WTC11 (cell line): ENCODE measurements at regions not wholly inside any gene's neighbourhood (a gene's known extent, or its start where the extent isn't known, plus 50 kb on each side); places are given as distances from the start of the nearest gene placed in this dataset.

Source experiments
- AR ChIP-seq: fragments of 250-450 bp; sonication (Bioruptor Pico); IDR thresholded peaks from 2 replicates; pipeline ENCODE4 v1.9.0; 2021; ENCODE audit warnings: mild to moderate bottlenecking
- CBFB ChIP-seq: sonication (generic); formaldehyde crosslinking; IDR thresholded peaks from 2 replicates; pipeline ENCODE4 v1.8.1; 2022; ENCODE audit warnings: mild to moderate bottlenecking, low read depth, missing genetic modification reagents
- CREB1 ChIP-seq: sonication (generic); formaldehyde crosslinking; IDR thresholded peaks from 2 replicates; pipeline ENCODE4 v1.8.0; 2023; ENCODE audit warnings: mild to moderate bottlenecking, missing genetic modification reagents
- ESRRA ChIP-seq: sonication (generic); formaldehyde crosslinking; IDR thresholded peaks from 2 replicates; pipeline ENCODE4 v1.8.1; 2022; ENCODE audit warnings: mild to moderate bottlenecking, missing genetic modification reagents, borderline replicate concordance
- MAX ChIP-seq: sonication (generic); formaldehyde crosslinking; IDR thresholded peaks from 2 replicates; pipeline ENCODE4 v1.8.0; 2022; ENCODE audit warnings: mild to moderate bottlenecking, missing genetic modification reagents
- SMAD3 ChIP-seq: sonication (generic); formaldehyde crosslinking; IDR thresholded peaks from 2 replicates; pipeline ENCODE4 v1.8.0; 2022; ENCODE audit warnings: missing genetic modification reagents, mild to moderate bottlenecking, borderline replicate concordance
- TEAD4 ChIP-seq: sonication (generic); formaldehyde crosslinking; IDR thresholded peaks from 2 replicates; pipeline ENCODE4 v1.8.0; 2022; ENCODE audit warnings: mild to moderate bottlenecking, missing genetic modification reagents
- ZNF232 ChIP-seq: sonication (generic); formaldehyde crosslinking; IDR thresholded peaks from 2 replicates; pipeline ENCODE4 v1.8.0; 2022; ENCODE audit warnings: mild to moderate bottlenecking, missing genetic modification reagents
- TF ChIP-seq, protein P1 (sequence below): fragments of 200-600 bp; IDR thresholded peaks from 2 replicates; pipeline ENCODE4 v1.8.0; 2022; ENCODE audit warnings: antibody characterized with exemption
- TF ChIP-seq, protein P2 (sequence below): sonication (generic); formaldehyde crosslinking; IDR thresholded peaks from 2 replicates; pipeline ENCODE4 v1.8.1; 2022; ENCODE audit warnings: missing genetic modification reagents, borderline replicate concordance

GRCh38 chr19:23547156-23547555 lies 139.9 kb downstream of the ZNF675 start:
- no peak for TF ChIP-seq ZNF232
- TF ChIP-seq MAX (CRISPR knock-in tag): no peak
- TF ChIP-seq TEAD4 (CRISPR knock-in tag): no peak
- TF ChIP-seq, protein P1, sequence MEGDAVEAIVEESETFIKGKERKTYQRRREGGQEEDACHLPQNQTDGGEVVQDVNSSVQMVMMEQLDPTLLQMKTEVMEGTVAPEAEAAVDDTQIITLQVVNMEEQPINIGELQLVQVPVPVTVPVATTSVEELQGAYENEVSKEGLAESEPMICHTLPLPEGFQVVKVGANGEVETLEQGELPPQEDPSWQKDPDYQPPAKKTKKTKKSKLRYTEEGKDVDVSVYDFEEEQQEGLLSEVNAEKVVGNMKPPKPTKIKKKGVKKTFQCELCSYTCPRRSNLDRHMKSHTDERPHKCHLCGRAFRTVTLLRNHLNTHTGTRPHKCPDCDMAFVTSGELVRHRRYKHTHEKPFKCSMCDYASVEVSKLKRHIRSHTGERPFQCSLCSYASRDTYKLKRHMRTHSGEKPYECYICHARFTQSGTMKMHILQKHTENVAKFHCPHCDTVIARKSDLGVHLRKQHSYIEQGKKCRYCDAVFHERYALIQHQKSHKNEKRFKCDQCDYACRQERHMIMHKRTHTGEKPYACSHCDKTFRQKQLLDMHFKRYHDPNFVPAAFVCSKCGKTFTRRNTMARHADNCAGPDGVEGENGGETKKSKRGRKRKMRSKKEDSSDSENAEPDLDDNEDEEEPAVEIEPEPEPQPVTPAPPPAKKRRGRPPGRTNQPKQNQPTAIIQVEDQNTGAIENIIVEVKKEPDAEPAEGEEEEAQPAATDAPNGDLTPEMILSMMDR: no peak
- TF ChIP-seq ESRRA (CRISPR knock-in tag): no peak
- no peak for TF ChIP-seq SMAD3 (CRISPR knock-in tag)
- TF ChIP-seq AR: no peak
- TF ChIP-seq CBFB: no peak
- TF ChIP-seq, protein P2, sequence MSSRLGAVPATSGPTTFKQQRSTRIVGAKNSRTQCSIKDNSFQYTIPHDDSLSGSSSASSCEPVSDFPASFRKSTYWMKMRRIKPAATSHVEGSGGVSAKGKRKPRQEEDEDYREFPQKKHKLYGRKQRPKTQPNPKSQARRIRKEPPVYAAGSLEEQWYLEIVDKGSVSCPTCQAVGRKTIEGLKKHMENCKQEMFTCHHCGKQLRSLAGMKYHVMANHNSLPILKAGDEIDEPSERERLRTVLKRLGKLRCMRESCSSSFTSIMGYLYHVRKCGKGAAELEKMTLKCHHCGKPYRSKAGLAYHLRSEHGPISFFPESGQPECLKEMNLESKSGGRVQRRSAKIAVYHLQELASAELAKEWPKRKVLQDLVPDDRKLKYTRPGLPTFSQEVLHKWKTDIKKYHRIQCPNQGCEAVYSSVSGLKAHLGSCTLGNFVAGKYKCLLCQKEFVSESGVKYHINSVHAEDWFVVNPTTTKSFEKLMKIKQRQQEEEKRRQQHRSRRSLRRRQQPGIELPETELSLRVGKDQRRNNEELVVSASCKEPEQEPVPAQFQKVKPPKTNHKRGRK (CRISPR knock-in tag): no peak
- TF ChIP-seq CREB1: no peak
